ENCODE measurements at regions not wholly inside any gene's neighbourhood (a gene's known extent, or its start where the extent isn't known, plus 50 kb on each side); places are given as distances from the start of the nearest gene placed in this dataset.

- Histone ChIP-seq H3K27ac (ENCODE audit: low read depth, low read length) (no peak overlapping the region), H3K9ac (ENCODE audit: extremely low read depth, low read length, poor library complexity, severe bottlenecking) (no peak overlapping the region), H3K4me1 (ENCODE audit: control insufficient read depth, insufficient read depth, low read length) (no peaks in the 10 kb centered on the region), H3K9me3 (ENCODE audit: control insufficient read depth, low read length) (no peaks in the 10 kb centered on the region), H3K36me3 (ENCODE audit: control insufficient read depth, insufficient read depth, low read length) (no peaks in the 10 kb centered on the region), H3K4me3 (ENCODE audit: low read length) (no peak overlapping the region), H3K27me3 (ENCODE audit: control insufficient read depth, insufficient read depth, low read length, poor library complexity, severe bottlenecking) (no peaks in the 10 kb centered on the region)
- TF ChIP-seq CTCF (conservative IDR thresholded peaks at IDR 0.05), result peak; percentile 46
- Mint-ChIP-seq H3K4me3 (no peak overlapping the region), H3K9me3 (peaks cover 1% of the 10 kb centered on the region), H3K36me3 (ENCODE audit: low read depth) (no peaks in the 10 kb centered on the region), H3K27me3 (ENCODE audit: insufficient read depth) (peaks cover 4% of the 10 kb centered on the region), H3K27ac (no peak overlapping the region), H3K4me1 (peaks cover 2% of the 10 kb centered on the region)
- WGBS, 2 experiments (ENCODE audit: insufficient coverage in 1 of 2, insufficient read length in 1 of 2), result 96 to 100% methylated on average over 3 to 4 of the region's 4 CpGs
- no peak for DNase-seq
These were observed 95.9 kb upstream of the SMARCA2 start for GRCh38 chr9:1919229-1919628.

GRCh38 chr9:1920386-1920785 lies 94.8 kb upstream of the SMARCA2 start:
- TF ChIP-seq CTCF (conservative IDR thresholded peaks at IDR 0.05), result no peak
- no peak overlapping the region for H3K27ac Mint-ChIP-seq
- H3K27me3 ChIP-seq (ENCODE audit: control insufficient read depth, insufficient read depth, low read length, poor library complexity, severe bottlenecking), result no peaks in the 10 kb centered on the region
- no peaks in the 10 kb centered on the region for H3K9me3 ChIP-seq (ENCODE audit: control insufficient read depth, low read length)
- H3K27ac ChIP-seq (ENCODE audit: low read depth, low read length), result no peak overlapping the region
- H3K27me3 Mint-ChIP-seq (ENCODE audit: insufficient read depth), result peaks cover 3% of the 10 kb centered on the region
- H3K9me3 Mint-ChIP-seq, result no peaks in the 10 kb centered on the region
- no peak overlapping the region for H3K9ac ChIP-seq (ENCODE audit: extremely low read depth, low read length, poor library complexity, severe bottlenecking)
- no peak for DNase-seq
- H3K4me3 ChIP-seq (ENCODE audit: low read length), result no peak overlapping the region
- no peaks in the 10 kb centered on the region for H3K4me1 ChIP-seq (ENCODE audit: control insufficient read depth, insufficient read depth, low read length)
- 92 to 99% methylated on average over 2 to 3 of the region's 3 CpGs for WGBS, 2 experiments (ENCODE audit: insufficient coverage in 1 of 2, insufficient read length in 1 of 2)
- no peaks in the 10 kb centered on the region for H3K36me3 ChIP-seq (ENCODE audit: control insufficient read depth, insufficient read depth, low read length)
- H3K4me3 Mint-ChIP-seq, result no peak overlapping the region
- H3K36me3 Mint-ChIP-seq (ENCODE audit: low read depth), result no peaks in the 10 kb centered on the region
- H3K4me1 Mint-ChIP-seq, result peaks cover 2% of the 10 kb centered on the region

GRCh38 chr9:1922026-1922425 lies 93.1 kb upstream of the SMARCA2 start:
- no peaks in the 10 kb centered on the region for H3K36me3 Mint-ChIP-seq (ENCODE audit: low read depth)
- Histone ChIP-seq H3K27ac (ENCODE audit: low read depth, low read length) (no peak overlapping the region), H3K4me1 (ENCODE audit: control insufficient read depth, insufficient read depth, low read length) (no peaks in the 10 kb centered on the region), H3K9ac (ENCODE audit: extremely low read depth, low read length, poor library complexity, severe bottlenecking) (no peak overlapping the region), H3K36me3 (ENCODE audit: control insufficient read depth, insufficient read depth, low read length) (no peaks in the 10 kb centered on the region), H3K27me3 (ENCODE audit: control insufficient read depth, insufficient read depth, low read length, poor library complexity, severe bottlenecking) (no peaks in the 10 kb centered on the region), H3K9me3 (ENCODE audit: control insufficient read depth, low read length) (no peaks in the 10 kb centered on the region), H3K4me3 (ENCODE audit: low read length) (no peak overlapping the region)
- H3K9me3 Mint-ChIP-seq, result no peaks in the 10 kb centered on the region
- no peak overlapping the region for H3K27ac Mint-ChIP-seq
- no peak overlapping the region for H3K4me3 Mint-ChIP-seq
- no peaks in the 10 kb centered on the region for H3K27me3 Mint-ChIP-seq (ENCODE audit: insufficient read depth)
- WGBS, 2 experiments (ENCODE audit: insufficient coverage in 1 of 2, insufficient read length in 1 of 2), result 86 to 90% methylated on average over 1 to 3 of the region's 3 CpGs
- DNase-seq, result peak; percentile 67
- TF ChIP-seq CTCF (conservative IDR thresholded peaks at IDR 0.05), result peak; percentile 61
- H3K4me1 Mint-ChIP-seq, result peaks cover 2% of the 10 kb centered on the region

Measured in endodermal cell (in vitro differentiated cells).